KMS-11 (cell line): ENCODE measurements at regions not wholly inside any gene's neighbourhood (a gene's known extent, or its start where the extent isn't known, plus 50 kb on each side); places are given as distances from the start of the nearest gene placed in this dataset.

Source experiments
- H2AFZ ChIP-seq: fragments of 200-600 bp; sonication (generic); 2 replicates; pipeline ENCODE4 v1.6.1; 2016; ENCODE audit warnings: antibody characterized with exemption, mixed run types, low read depth
- H3K27ac ChIP-seq: fragments of 200-600 bp; sonication (generic); 2 replicates; pipeline ENCODE4 v1.6.1; 2016; ENCODE audit warnings: mild to moderate bottlenecking, mixed run types
- H3K27me3 ChIP-seq: fragments of 200-600 bp; sonication (generic); 2 replicates; pipeline ENCODE4 v1.6.1; 2017; ENCODE audit warnings: mild to moderate bottlenecking, low read depth, mixed run types, moderate library complexity; ENCODE audit not compliant: insufficient read depth
- H3K36me3 ChIP-seq: fragments of 200-600 bp; sonication (generic); 2 replicates; pipeline ENCODE4 v1.6.1; 2017; ENCODE audit warnings: mild to moderate bottlenecking, mixed run types; ENCODE audit not compliant: insufficient read depth
- H3K4me1 ChIP-seq: fragments of 200-600 bp; sonication (generic); 2 replicates; pipeline ENCODE4 v1.6.1; 2016; ENCODE audit warnings: mild to moderate bottlenecking, low read depth, mixed run types; ENCODE audit not compliant: poor library complexity, severe bottlenecking
- H3K4me2 ChIP-seq: fragments of 200-600 bp; sonication (generic); 2 replicates; pipeline ENCODE4 v1.7.0; 2016; ENCODE audit warnings: mild to moderate bottlenecking, mixed run types
- H3K4me3 ChIP-seq: fragments of 200-600 bp; sonication (generic); IDR thresholded peaks from 2 replicates; pipeline ENCODE4 v1.6.1; 2017; ENCODE audit warnings: low read depth, low read length, mixed read lengths; ENCODE audit not compliant: insufficient read depth
- H3K79me2 ChIP-seq: fragments of 200-600 bp; sonication (generic); 2 replicates; pipeline ENCODE4 v1.6.1; 2016; ENCODE audit warnings: low read depth, mixed run types; ENCODE audit not compliant: insufficient read depth
- H3K9ac ChIP-seq: fragments of 200-600 bp; sonication (generic); 2 replicates; pipeline ENCODE4 v1.6.1; 2016; ENCODE audit warnings: mild to moderate bottlenecking, mixed run types
- H4K20me1 ChIP-seq: fragments of 200-600 bp; sonication (generic); 2 replicates; pipeline ENCODE4 v1.6.1; 2016; ENCODE audit warnings: mild to moderate bottlenecking, mixed run types; ENCODE audit not compliant: insufficient read depth
- CTCF ChIP-seq: fragments of 200-600 bp; sonication (generic); conservative IDR thresholded peaks from 2 replicates; pipeline ENCODE4 v1.6.1; 2017; ENCODE audit warnings: low read depth, mild to moderate bottlenecking, antibody characterized with exemption, low read length, moderate library complexity, mixed read lengths

DNA sequence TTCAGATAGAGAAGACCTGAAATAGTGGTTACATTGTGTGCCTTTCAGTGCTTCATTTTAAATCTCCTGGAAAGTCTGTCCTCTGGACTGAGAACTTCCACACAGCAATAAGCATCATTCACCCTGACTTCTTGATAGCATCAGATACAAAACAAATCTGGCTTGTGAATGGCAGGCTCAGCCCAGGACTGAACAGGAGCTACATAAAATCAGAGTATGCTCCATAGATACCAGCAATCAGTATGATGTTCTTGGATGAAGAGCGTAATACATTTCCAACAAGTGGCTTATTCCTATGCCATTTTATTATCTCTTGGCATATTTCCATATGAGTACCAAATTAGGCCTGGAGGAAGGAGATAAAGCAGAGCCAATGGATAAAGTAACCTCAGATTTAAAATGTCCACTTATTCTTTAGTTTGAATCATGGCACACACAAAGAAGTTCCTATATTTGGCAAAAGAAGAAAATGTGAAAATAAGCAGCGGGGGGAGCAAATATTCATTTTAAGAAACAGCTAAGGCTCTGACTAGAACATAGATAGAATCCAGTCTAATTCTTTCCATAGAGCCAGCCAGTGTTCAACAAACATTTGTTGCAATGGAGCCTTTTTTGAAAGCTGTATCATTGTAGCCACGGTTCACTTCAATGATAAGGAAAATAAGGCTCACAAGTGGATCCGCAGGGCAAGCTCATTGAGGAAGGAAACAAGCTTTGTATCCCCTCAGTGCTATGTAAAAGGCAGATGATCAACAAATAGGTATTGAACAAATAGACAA, 230.8 kb upstream of the CHAC2 start:
- no peak overlapping the region for H3K9ac ChIP-seq
- H3K36me3 ChIP-seq, result no peaks in the 10 kb centered on the region
- TF ChIP-seq CTCF, result no peak
- no peaks in the 10 kb centered on the region for H4K20me1 ChIP-seq
- no peak overlapping the region for H2AFZ ChIP-seq
- no peak overlapping the region for H3K4me2 ChIP-seq
- no peaks in the 10 kb centered on the region for H3K4me1 ChIP-seq
- no peak overlapping the region for H3K4me3 ChIP-seq
- H3K27ac ChIP-seq, result no peak overlapping the region
- no peaks in the 10 kb centered on the region for H3K79me2 ChIP-seq
- no peaks in the 10 kb centered on the region for H3K27me3 ChIP-seq

GRCh38 chr2:53535234-53535840, 232.3 kb upstream of the CHAC2 start:
- H3K4me2 ChIP-seq, result no peak overlapping the region
- no peaks in the 10 kb centered on the region for H3K4me1 ChIP-seq

GRCh38 chr2:53530126-53530525, 237.5 kb upstream of the CHAC2 start:
- no peaks in the 10 kb centered on the region for H3K27me3 ChIP-seq
- H3K27ac ChIP-seq, result no peak overlapping the region
- TF ChIP-seq CTCF, result no peak
- H3K9ac ChIP-seq, result no peak overlapping the region
- H3K79me2 ChIP-seq, result no peaks in the 10 kb centered on the region
- no peak overlapping the region for H3K4me2 ChIP-seq
- H4K20me1 ChIP-seq, result no peaks in the 10 kb centered on the region
- H3K4me1 ChIP-seq, result no peaks in the 10 kb centered on the region
- H3K4me3 ChIP-seq, result no peak overlapping the region
- H3K36me3 ChIP-seq, result no peaks in the 10 kb centered on the region
- H2AFZ ChIP-seq, result no peak overlapping the region

More at GRCh38 chr2:53535234-53535840, 232.3 kb upstream of the CHAC2 start:
- Histone ChIP-seq H2AFZ (no peak overlapping the region), H3K4me3 (no peak overlapping the region), H3K36me3 (no peaks in the 10 kb centered on the region), H4K20me1 (no peaks in the 10 kb centered on the region), H3K27me3 (no peaks in the 10 kb centered on the region), H3K9ac (no peak overlapping the region), H3K27ac (no peak overlapping the region), H3K79me2 (no peaks in the 10 kb centered on the region)
- no peak for TF ChIP-seq CTCF

DNA sequence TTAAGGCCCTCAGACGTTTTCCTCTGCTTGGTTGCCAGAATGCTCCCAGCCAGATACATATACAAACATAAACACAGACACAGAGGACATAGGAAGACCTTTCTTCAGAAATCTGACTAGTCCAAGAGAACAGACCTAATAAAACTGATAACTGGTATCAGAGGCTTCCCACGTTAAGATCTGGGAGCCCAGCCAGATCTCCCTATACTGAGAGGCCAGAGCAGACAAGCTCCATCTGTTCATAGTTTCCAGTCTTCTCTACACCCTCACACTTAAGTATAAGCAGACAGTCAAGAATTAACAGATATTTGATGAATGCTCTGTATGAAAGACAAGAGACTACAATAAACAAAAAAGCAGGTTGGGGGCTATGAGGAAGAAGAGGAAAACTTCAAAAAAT, 240.5 kb upstream of the CHAC2 start:
- Histone ChIP-seq H3K4me1 (no peaks in the 10 kb centered on the region), H2AFZ (no peak overlapping the region), H4K20me1 (no peaks in the 10 kb centered on the region), H3K4me3 (no peak overlapping the region), H3K36me3 (no peaks in the 10 kb centered on the region), H3K9ac (no peak overlapping the region), H3K79me2 (no peaks in the 10 kb centered on the region), H3K27me3 (no peaks in the 10 kb centered on the region), H3K27ac (no peak overlapping the region), H3K4me2 (no peak overlapping the region)
- no peak for TF ChIP-seq CTCF
